CD4-positive, alpha-beta T cell (primary cell): ENCODE measurements at regions not wholly inside any gene's neighbourhood (a gene's known extent, or its start where the extent isn't known, plus 50 kb on each side); places are given as distances from the start of the nearest gene placed in this dataset.

Experiments used
- ATAC-seq: fragments of 200-7000 bp; cut with Tn5 transposase; one replicate; pipeline ENCODE4 v1.10.0; 2022; ENCODE audit warnings: mild to moderate bottlenecking; ENCODE audit not compliant: poor library complexity
- CTCF ChIA-PET: fragments of 350-600 bp; sonication (Branson Sonifier 250); formaldehyde crosslinking; loops from one replicate; lab custom pipeline; 2021; ENCODE audit warnings: antibody characterized with exemption, inconsistent platforms; lab: Charles Lee
- POLR2A ChIA-PET: fragments of 350-600 bp; sonication (Branson Sonifier 250); formaldehyde crosslinking; loops from one replicate; lab custom pipeline; 2021; ENCODE audit warnings: antibody characterized with exemption, inconsistent platforms; lab: Charles Lee
- DNase-seq, 14 experiments: peaks; one replicate each; pipeline ENCODE4 v3.0.0-alpha.2; 2013 to 2020; ENCODE audit warnings: mixed read lengths in 2 of 14
- H3K27ac ChIP-seq, 2 donors: one replicate each; pipeline versions ENCODE4 v1.5.1 to v1.7.0; 2013; ENCODE audit warnings: low read length in 2 of 2, low read depth in 1 of 2, mild to moderate bottlenecking in 1 of 2
- H3K27me3 ChIP-seq, 2 experiments: 1 replicate in 1 of 2; 2 replicates in 1 of 2; pipeline versions ENCODE4 v1.6.1 to v1.7.0; 2013; ENCODE audit warnings: low read length in 2 of 2, control low read depth in 1 of 2, mild to moderate bottlenecking in 1 of 2, moderate library complexity in 1 of 2; ENCODE audit not compliant: insufficient read depth in 2 of 2, control insufficient read depth in 1 of 2
- H3K36me3 ChIP-seq: one replicate; pipeline ENCODE4 v1.6.1; 2013; ENCODE audit warnings: low read length, control low read depth; ENCODE audit not compliant: insufficient read depth
- H3K4me1 ChIP-seq: one replicate; pipeline ENCODE4 v1.6.1; 2013; ENCODE audit warnings: low read length, control low read depth; ENCODE audit not compliant: insufficient read depth
- H3K4me3 ChIP-seq: one replicate; pipeline ENCODE4 v1.5.1; 2013; ENCODE audit warnings: mild to moderate bottlenecking, low read length, moderate library complexity
- H3K9me3 ChIP-seq, 2 experiments: 1 replicate in 1 of 2; 2 replicates in 1 of 2; pipeline versions ENCODE4 v1.6.1 to v1.7.0; 2013; ENCODE audit warnings: low read length in 2 of 2, mild to moderate bottlenecking in 2 of 2, control low read depth in 1 of 2, moderate library complexity in 1 of 2; ENCODE audit not compliant: control insufficient read depth in 1 of 2, insufficient read depth in 1 of 2
- H3K27ac Mint-ChIP-seq: one replicate; pipeline ENCODE4 v1.8.0; 2020; ENCODE audit warnings: mixed read lengths
- H3K27me3 Mint-ChIP-seq: one replicate; pipeline ENCODE4 v1.8.0; 2021; ENCODE audit warnings: mixed read lengths
- H3K36me3 Mint-ChIP-seq: one replicate; pipeline ENCODE4 v1.8.0; 2021; ENCODE audit warnings: low read depth, mixed read lengths
- H3K4me1 Mint-ChIP-seq: one replicate; pipeline ENCODE4 v1.8.0; 2021; ENCODE audit warnings: low read depth, mixed read lengths
- H3K4me3 Mint-ChIP-seq: one replicate; pipeline ENCODE4 v1.8.0; 2020; ENCODE audit warnings: mild to moderate bottlenecking, mixed read lengths
- H3K9me3 Mint-ChIP-seq: one replicate; pipeline ENCODE4 v1.8.0; 2020; ENCODE audit warnings: mixed read lengths
- CTCF ChIP-seq: fragments of 200-600 bp; IDR thresholded peaks from one replicate; pipeline ENCODE4 v1.8.0; 2022; ENCODE audit warnings: antibody characterized with exemption, mild to moderate bottlenecking
- intact Hi-C, 2 experiments: fragments of 100-400 bp; cut with DNase I in 1 of 2; cut with micrococcal nuclease in 1 of 2; formaldehyde crosslinking; loops; one replicate each; pipeline versions ENCODE4 v1.15.1 to v1.9.0; 2023 to 2025; cut with DNase I, micrococcal nuclease

GRCh38 chr18:77397617-77398016 is 148.0 kb downstream of the GALR1 start:
- TF ChIP-seq CTCF, result no peak
- POLR2A ChIA-PET, result no interaction called here
- Mint-ChIP-seq H3K9me3 (no peaks in the 10 kb centered on the region), H3K27ac (no peak overlapping the region), H3K4me1 (no peaks in the 10 kb centered on the region), H3K4me3 (no peak overlapping the region), H3K27me3 (peaks cover 11% of the 10 kb centered on the region), H3K36me3 (no peaks in the 10 kb centered on the region)
- Histone ChIP-seq H3K4me1 (no peaks in the 10 kb centered on the region), H3K27ac (no peak overlapping the region), H3K9me3 (no peaks in the 10 kb centered on the region), H3K36me3 (no peaks in the 10 kb centered on the region), H3K27me3 (peaks cover 2 to 4% of the 10 kb centered on the region in 2 experiments), H3K4me3 (no peak overlapping the region)
- intact Hi-C loops, result no loop called here
- CTCF ChIA-PET, result no interaction called here
- DNase-seq (no peak), ATAC-seq (no peak)

GRCh38 chr18:77400561-77400960 is 150.9 kb downstream of the GALR1 start:
- H3K4me1 Mint-ChIP-seq, result no peaks in the 10 kb centered on the region
- POLR2A ChIA-PET, result no interaction called here
- H3K27me3 ChIP-seq, result no peaks in the 10 kb centered on the region
- no peaks in the 10 kb centered on the region for H3K36me3 ChIP-seq
- H3K9me3 Mint-ChIP-seq, result no peaks in the 10 kb centered on the region
- H3K36me3 Mint-ChIP-seq, result no peaks in the 10 kb centered on the region
- no peaks in the 10 kb centered on the region for H3K27me3 Mint-ChIP-seq
- no peak overlapping the region for H3K4me3 Mint-ChIP-seq
- CTCF ChIA-PET, result no interaction called here
- TF ChIP-seq CTCF, result no peak
- H3K27ac ChIP-seq, result no peak overlapping the region
- no peaks in the 10 kb centered on the region for H3K9me3 ChIP-seq
- no peak overlapping the region for H3K4me3 ChIP-seq
- DNase-seq (no peak), ATAC-seq (no peak)
- H3K27ac Mint-ChIP-seq, result no peak overlapping the region
- intact Hi-C loops, result no loop called here
- H3K4me1 ChIP-seq, result no peaks in the 10 kb centered on the region

- H3K27ac ChIP-seq, result no peak overlapping the region
- POLR2A ChIA-PET, result no interaction called here
- CTCF ChIA-PET, result no interaction called here
- no peaks in the 10 kb centered on the region for H3K36me3 ChIP-seq
- H3K9me3 ChIP-seq, result no peaks in the 10 kb centered on the region
- H3K4me1 ChIP-seq, result no peaks in the 10 kb centered on the region
- H3K4me3 ChIP-seq, result no peak overlapping the region
- no peak overlapping the region for H3K27ac Mint-ChIP-seq
- no peaks in the 10 kb centered on the region for H3K4me1 Mint-ChIP-seq
- no peak for DNase-seq
- H3K36me3 Mint-ChIP-seq, result no peaks in the 10 kb centered on the region
- H3K27me3 ChIP-seq, result no peaks in the 10 kb centered on the region
- H3K9me3 Mint-ChIP-seq, result no peaks in the 10 kb centered on the region
- no peak for TF ChIP-seq CTCF
- no peaks in the 10 kb centered on the region for H3K27me3 Mint-ChIP-seq
- ATAC-seq, result no peak
- H3K4me3 Mint-ChIP-seq, result no peak overlapping the region
- intact Hi-C loops, result no loop called here
Measured at GRCh38 chr18:77401173-77401572, 151.5 kb downstream of the GALR1 start.
